Right ventricle myocardium inferior (tissue), 1 donor: ENCODE measurements at regions not wholly inside any gene's neighbourhood (a gene's known extent, or its start where the extent isn't known, plus 50 kb on each side); places are given as distances from the start of the nearest gene placed in this dataset.

Source experiments
- ATAC-seq: fragments of 200-7000 bp; cut with Tn5 transposase; one replicate; pipeline ENCODE4 v1.9.1; 2020; ENCODE audit warnings: mild to moderate bottlenecking, moderate library complexity
- DNase-seq: peaks from one replicate; pipeline ENCODE4 v3.0.0; 2021; ENCODE audit errors: missing footprints
- intact Hi-C: fragments of 100-400 bp; cut with DNase I; formaldehyde crosslinking; loops from one replicate; pipeline ENCODE4 v1.11.0; 2022
- donor health status: DM: no; HTN: yes; CAD: no; lungs with severe emphysema.

GRCh38 chr2:120401275-120402066 is 55.5 kb downstream of the INHBB start:
- intact Hi-C loops, result no loop called here
- DNase-seq, result no peak
- ATAC-seq, result no peak

DNA sequence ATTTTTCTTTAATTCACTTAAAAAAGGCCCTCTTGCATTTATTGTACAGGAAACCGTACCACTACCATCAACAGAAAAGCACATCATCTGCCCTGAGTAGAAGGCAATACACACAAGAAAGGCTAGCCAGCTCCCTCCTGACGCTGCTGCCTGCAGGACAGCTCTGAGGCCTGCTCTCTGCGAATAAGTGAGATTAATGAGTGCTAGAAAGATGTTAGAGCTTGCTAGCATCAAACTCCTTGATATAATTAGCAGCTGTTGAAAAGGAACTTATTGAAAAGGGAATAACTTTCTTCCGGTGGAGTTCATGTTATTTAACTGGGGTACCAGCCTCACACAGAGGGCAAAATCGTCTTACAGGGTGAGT is 56.1 kb downstream of the INHBB start:
- DNase-seq (no peak), ATAC-seq (no peak)
- intact Hi-C loops, result no loop called here

DNA sequence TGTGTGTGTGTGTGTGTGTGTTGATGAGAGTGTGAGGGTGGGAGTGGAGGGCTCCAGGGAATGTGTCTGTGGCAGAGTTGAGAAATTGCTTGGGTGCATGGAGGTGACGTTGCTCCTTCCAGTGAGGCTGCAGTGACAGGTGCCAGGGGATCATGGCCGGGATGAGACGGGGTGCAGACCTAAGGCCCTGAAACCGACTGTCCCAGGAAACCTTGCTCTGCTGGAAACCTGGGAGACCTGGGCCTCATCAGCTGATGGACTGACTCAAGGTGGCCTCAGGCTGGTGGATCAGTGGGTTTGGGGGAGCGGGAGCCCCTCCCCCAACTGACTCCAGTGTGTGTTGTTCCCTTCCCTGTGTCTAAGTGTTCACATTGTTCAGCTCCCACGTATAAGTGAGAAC is 56.6 kb downstream of the INHBB start:
- intact Hi-C loops, result no loop called here
- ATAC-seq, result no peak
- no peak for DNase-seq

- DNase-seq, result no peak
- ATAC-seq, result no peak
- intact Hi-C loops, result no loop called here
Observed at GRCh38 chr2:120403261-120403660, 57.3 kb downstream of the INHBB start.

GRCh38 chr2:120403676-120404075 is 57.7 kb downstream of the INHBB start:
- ATAC-seq, result no peak
- DNase-seq, result no peak
- intact Hi-C loops, result no loop called here

- DNase-seq (no peak), ATAC-seq (no peak)
Observed at GRCh38 chr2:120404274-120404673, 58.3 kb downstream of the INHBB start.

GRCh38 chr2:120404941-120405758 is 59.2 kb downstream of the INHBB start:
- DNase-seq, result no peak
- ATAC-seq, result no peak
- intact Hi-C loops, result no loop called here

More at GRCh38 chr2:120404274-120404673, 58.3 kb downstream of the INHBB start:
- intact Hi-C loops, result no loop called here

DNA sequence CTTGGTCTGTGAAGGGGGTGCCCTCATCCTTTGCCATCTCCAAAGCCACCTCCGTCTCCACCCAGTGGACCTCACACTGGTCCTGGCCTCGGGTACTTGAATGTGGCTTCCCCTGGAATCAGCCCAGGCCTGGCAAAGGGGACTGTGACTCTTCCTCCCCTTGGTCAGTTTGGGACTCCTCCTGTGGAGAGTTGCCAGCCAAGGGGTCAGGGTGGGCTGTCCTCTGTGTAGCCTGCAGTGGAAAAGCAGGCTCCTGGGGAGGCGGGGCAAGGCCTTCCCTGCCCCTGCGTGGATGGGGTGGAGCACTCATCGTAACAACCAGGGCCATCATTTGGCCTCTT is 59.8 kb downstream of the INHBB start:
- DNase-seq (no peak), ATAC-seq (no peak)
- intact Hi-C loops, result no loop called here

DNA sequence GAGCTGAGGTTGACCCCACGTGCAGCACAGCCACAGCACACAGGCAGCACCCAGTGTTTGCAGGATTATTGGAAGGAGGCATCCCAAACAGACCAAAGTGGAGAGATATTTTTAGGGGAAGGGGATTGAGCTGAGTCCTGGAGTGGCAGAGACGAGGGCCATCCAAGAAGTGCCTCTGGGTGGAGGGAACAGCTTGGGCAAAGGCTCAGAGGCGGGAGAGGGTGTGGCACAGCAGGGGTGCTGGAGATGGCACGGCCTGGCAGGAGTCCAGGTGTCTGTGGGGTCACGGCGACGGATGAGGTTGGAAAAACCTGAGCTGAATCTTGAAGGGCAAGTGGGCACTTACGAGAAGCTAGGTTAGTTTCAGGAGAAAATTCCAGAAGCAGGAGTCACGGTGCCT is 60.6 kb downstream of the INHBB start:
- DNase-seq (no peak), ATAC-seq (no peak)
- intact Hi-C loops, result no loop called here

- no peak for DNase-seq
- intact Hi-C loops, result no loop called here
- no peak for ATAC-seq
Observed at GRCh38 chr2:120410487-120410886, 64.6 kb downstream of the INHBB start.

- ATAC-seq, result no peak
- intact Hi-C loops, result loop anchor here (5.0 kb wide), 1 partner anchor 48 kb away; no protein-coding TSS in a partner anchor
- DNase-seq, result no peak
Observed at GRCh38 chr2:120415060-120415459, 69.1 kb downstream of the INHBB start.

GRCh38 chr2:120415728-120416509 is 70.0 kb downstream of the INHBB start:
- DNase-seq, result peak; percentile 4
- no peak for ATAC-seq
- intact Hi-C loops, result loop anchor here (5.0 kb wide), 1 partner anchor 49 kb away; no protein-coding TSS in a partner anchor

DNA sequence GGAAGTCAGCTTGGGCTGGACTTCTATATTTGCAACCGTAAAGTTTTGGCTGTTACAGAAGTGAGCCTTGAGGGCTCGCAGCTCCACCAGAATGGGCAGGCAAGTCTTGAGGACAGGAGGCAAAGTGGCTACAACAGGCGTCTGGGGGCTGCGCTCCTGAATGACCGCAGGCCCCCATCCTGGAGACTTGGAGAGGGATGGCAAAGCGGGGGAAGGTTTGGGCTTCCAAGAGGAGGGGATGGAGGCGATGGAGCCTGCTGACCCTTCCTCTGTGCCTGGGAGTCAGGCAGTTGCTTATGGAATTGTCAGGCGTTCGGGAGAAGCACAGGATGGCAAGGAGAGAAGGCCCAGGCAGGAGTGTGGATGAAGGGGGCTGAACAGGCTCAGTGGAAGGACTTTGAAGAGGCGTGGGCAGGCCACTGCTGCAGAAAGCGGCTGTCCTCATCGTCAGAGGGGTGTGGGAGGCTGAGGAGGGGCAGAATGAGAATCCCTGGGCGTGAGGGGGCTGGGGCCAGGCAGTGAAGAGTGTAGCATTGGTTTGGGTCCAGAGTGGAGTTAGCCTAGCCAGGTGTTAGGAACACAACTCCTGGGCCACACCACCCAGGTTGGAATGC is 72.3 kb downstream of the INHBB start:
- intact Hi-C loops, result loop anchor here (5.0 kb wide), 1 partner anchor 51 kb away; no protein-coding TSS in a partner anchor
- DNase-seq, result peak; percentile 7
- no peak for ATAC-seq

DNA sequence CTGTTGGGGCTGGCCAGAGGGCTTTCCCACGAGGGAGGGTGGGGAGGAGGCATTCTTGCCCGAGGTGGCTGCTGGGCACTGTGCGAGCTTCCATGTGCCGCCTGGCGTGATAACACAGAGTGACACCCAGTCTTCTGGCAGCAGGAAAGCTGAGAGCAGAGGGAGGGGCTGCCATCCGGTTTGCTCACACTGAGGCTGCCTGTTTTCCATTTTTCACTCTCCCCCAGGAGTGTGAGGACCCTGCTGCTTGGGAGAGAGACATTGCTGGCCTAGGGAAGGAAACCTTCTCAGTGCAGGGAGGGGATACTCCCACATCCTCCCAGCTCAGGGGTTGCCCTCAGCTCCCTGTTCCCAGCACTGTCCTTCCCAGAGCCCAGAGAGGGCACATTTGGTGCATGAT is 73.1 kb downstream of the INHBB start:
- ATAC-seq, result peak; percentile 93
- intact Hi-C loops, result loop anchor here (5.0 kb wide), 1 partner anchor 52 kb away; no protein-coding TSS in a partner anchor
- peak; percentile 72 for DNase-seq

GRCh38 chr2:120419955-120420354 is 74.0 kb downstream of the INHBB start:
- intact Hi-C loops, result loop anchor here (5.0 kb wide), 1 partner anchor 53 kb away; no protein-coding TSS in a partner anchor
- no peak for ATAC-seq
- no peak for DNase-seq

GRCh38 chr2:120421126-120421829 is 75.3 kb downstream of the INHBB start:
- intact Hi-C loops, result no loop called here
- ATAC-seq, result no peak

GRCh38 chr2:120421830-120422175 is 75.9 kb downstream of the INHBB start:
- DNase-seq (peak; percentile 41), ATAC-seq (no peak)
- intact Hi-C loops, result no loop called here

More at GRCh38 chr2:120421126-120421829, 75.3 kb downstream of the INHBB start:
- peak; percentile 23 for DNase-seq

- DNase-seq (peak; percentile 45), ATAC-seq (no peak)
- intact Hi-C loops, result no loop called here
Observed at GRCh38 chr2:120422465-120423160, 76.7 kb downstream of the INHBB start.
